ENCODE measurements at regions not wholly inside any gene's neighbourhood (a gene's known extent, or its start where the extent isn't known, plus 50 kb on each side); places are given as distances from the start of the nearest gene placed in this dataset.
"Not testable (repeated sequence)": the region's sequence is repeated elsewhere in the genome, so short reads cannot be mapped to it uniquely, and the experiment has no call there.

DNA sequence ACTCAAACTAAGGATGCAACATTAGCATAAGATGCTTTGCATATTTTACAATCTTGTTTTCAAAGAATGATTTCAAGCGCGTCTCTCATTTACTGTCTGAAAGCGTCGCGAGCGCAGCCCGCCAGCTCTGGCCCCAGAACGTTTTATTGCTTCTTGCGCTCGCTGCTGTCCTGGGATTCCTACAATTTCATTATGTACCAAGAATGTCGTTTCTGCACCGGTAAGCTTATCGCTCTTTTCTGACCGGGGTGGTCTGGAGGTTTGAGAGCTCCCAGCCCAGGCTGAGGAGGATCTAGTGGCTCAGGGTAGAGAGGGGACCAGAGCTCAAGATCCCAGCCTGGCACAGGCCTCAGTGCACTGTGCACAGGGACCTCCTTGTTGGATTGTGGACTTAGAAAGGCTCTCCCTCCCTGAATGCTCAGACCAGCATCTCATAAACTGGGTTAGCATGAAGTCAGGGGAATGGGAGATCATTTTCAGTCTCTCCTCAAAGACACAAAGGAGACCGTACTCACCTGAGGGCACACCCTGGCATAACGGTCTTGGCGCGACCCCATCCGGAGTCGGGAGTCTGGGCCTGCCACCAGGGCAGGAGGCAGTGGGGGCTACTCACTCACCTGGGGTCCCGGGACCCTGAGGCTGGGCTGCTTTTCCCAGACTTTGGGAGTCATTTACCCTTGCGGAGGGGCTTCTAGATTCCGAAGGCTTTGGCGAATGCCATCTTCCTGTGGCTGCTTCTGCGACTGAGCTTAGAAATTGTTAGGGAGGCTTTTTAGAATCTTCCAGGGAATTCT lies 817.4 kb downstream of the BRD1 start:
- no peaks in the 10 kb centered on the region for H3K27me3 ChIP-seq (ENCODE audit: low read depth, low read length)
- H3K4me3 ChIP-seq (ENCODE audit: low read depth in 1 of 2, low read length in 2 of 2): no peak overlapping the region
- no peaks in the 10 kb centered on the region for H3K9me3 ChIP-seq (ENCODE audit: control insufficient read depth in 1 of 2, low read length in 2 of 2)
- H3K4me1 ChIP-seq (ENCODE audit: control insufficient read depth in 1 of 2, insufficient read depth in 2 of 2, low read length in 2 of 2): no peaks in the 10 kb centered on the region
- no peak overlapping the region for H3K27ac ChIP-seq (ENCODE audit: low read length)
- no peaks in the 10 kb centered on the region for H3K36me3 ChIP-seq (ENCODE audit: control insufficient read depth in 1 of 2, insufficient read depth in 2 of 2, low read length in 2 of 2)

DNA sequence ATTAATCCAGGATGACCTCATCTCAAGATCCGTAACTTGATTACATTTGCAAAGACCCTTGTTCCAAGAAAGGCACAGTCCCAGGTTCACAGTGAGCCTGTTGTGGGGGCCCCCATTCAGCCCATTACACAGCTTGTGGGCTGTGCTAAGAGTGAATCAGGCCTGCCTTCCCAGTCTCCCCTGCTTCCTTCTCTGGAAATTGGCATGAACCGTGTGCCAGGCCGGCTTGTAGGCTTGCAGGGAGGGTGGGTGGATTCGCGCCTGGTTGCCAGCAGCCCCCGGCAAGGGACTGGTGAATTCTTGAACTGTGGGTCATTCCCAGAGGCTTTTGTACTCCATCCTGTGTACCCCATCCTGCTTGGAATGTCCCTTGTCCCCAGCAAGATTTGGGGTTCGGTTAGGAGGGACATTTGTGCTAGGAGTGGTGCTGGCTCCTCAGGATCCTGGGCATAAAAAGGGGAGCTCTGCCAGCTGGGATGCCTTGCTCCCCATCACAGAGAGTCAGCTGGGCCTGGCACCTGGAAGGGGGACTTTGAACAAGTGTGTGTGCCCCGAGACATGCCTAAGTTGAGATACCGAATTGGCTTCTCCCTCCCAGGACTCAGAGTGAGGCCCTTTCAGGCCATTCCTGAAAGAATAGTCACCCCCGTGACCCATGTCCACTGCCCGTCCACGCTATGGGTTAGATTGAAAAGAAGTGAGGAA lies 818.2 kb downstream of the BRD1 start:
- H3K9me3 ChIP-seq (ENCODE audit: control insufficient read depth in 1 of 2, low read length in 2 of 2): no peaks in the 10 kb centered on the region
- H3K27ac ChIP-seq (ENCODE audit: low read length): no peak overlapping the region
- H3K4me3 ChIP-seq (ENCODE audit: low read depth in 1 of 2, low read length in 2 of 2): no peak overlapping the region
- no peaks in the 10 kb centered on the region for H3K27me3 ChIP-seq (ENCODE audit: low read depth, low read length)
- H3K4me1 ChIP-seq (ENCODE audit: control insufficient read depth in 1 of 2, insufficient read depth in 2 of 2, low read length in 2 of 2): no peaks in the 10 kb centered on the region
- no peaks in the 10 kb centered on the region for H3K36me3 ChIP-seq (ENCODE audit: control insufficient read depth in 1 of 2, insufficient read depth in 2 of 2, low read length in 2 of 2)

DNA sequence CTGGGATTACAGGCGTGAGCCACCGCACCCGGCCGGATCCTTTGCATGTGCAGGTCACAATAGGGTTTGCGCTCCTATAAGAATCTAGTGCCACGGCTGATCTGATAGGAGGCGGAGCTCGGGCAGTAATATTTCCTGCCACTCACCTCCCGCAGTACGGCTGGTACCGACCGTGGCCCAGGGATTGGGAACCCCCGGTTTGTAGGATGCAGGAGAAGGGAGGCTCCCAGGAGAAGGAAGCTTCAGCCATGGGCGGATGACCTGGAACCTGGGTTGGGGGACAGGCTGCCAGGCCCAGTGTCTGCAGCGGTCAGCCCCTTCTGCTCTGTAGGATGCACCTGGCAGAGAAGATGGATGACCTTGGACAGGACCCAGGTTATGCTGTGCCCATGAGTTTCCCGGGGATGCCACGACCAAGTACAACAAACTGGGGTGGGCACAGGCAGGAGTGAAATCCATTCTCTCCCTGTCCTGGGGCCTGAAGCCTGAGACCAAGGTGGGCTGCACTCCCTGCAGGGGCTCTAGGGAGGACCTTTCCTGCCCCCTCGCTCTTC lies 818.9 kb downstream of the BRD1 start:
- peaks cover 0 to under 1% of the 10 kb centered on the region in 2 donors for H3K9me3 ChIP-seq (ENCODE audit: control insufficient read depth in 1 of 2, low read length in 2 of 2)
- H3K27ac ChIP-seq (ENCODE audit: low read length): no peak overlapping the region
- no peak overlapping the region for H3K4me3 ChIP-seq (ENCODE audit: low read depth in 1 of 2, low read length in 2 of 2)
- no peaks in the 10 kb centered on the region for H3K27me3 ChIP-seq (ENCODE audit: low read depth, low read length)
- H3K36me3 ChIP-seq (ENCODE audit: control insufficient read depth in 1 of 2, insufficient read depth in 2 of 2, low read length in 2 of 2): no peaks in the 10 kb centered on the region
- no peaks in the 10 kb centered on the region for H3K4me1 ChIP-seq (ENCODE audit: control insufficient read depth in 1 of 2, insufficient read depth in 2 of 2, low read length in 2 of 2)

DNA sequence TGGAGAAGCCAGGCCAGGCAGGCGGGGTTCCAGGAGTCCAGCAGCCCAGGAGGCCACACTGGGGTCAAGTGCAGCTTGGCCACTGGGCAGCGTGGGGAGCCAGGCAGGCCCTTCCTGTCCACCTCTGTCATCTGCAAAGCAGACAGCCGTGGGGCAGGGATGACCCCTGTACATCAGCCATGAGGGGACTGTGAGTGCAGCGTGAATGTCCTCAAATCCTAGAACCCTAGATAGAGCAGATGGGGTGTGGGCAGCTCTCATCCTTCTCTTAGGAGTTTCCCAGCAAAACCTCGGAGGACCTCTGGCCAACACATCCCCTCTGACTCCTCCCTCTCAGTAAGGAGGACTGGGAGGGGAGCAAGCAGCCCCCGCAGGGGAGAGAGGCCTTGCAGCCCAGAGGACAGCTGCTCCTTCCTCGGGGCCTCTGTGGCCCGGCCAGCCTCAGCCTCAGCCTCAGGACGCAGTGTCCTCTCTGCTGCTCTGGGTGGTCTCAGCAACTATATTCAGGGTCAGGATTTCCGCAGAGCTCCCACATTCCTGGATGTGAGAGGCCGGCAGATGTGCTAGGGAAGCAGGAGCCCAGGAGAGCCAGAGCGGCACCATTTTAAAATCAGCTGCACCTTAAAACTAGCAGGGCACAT lies 820.5 kb downstream of the BRD1 start:
- Histone ChIP-seq H3K4me1 (ENCODE audit: control insufficient read depth in 1 of 2, insufficient read depth in 2 of 2, low read length in 2 of 2) (no peaks in the 10 kb centered on the region), H3K27ac (ENCODE audit: low read length) (no peak overlapping the region), H3K9me3 (ENCODE audit: control insufficient read depth in 1 of 2, low read length in 2 of 2) (peaks cover 0 to 5% of the 10 kb centered on the region in 2 donors), H3K4me3 (ENCODE audit: low read depth in 1 of 2, low read length in 2 of 2) (no peak overlapping the region), H3K27me3 (ENCODE audit: low read depth, low read length) (no peaks in the 10 kb centered on the region), H3K36me3 (ENCODE audit: control insufficient read depth in 1 of 2, insufficient read depth in 2 of 2, low read length in 2 of 2) (no peaks in the 10 kb centered on the region)

DNA sequence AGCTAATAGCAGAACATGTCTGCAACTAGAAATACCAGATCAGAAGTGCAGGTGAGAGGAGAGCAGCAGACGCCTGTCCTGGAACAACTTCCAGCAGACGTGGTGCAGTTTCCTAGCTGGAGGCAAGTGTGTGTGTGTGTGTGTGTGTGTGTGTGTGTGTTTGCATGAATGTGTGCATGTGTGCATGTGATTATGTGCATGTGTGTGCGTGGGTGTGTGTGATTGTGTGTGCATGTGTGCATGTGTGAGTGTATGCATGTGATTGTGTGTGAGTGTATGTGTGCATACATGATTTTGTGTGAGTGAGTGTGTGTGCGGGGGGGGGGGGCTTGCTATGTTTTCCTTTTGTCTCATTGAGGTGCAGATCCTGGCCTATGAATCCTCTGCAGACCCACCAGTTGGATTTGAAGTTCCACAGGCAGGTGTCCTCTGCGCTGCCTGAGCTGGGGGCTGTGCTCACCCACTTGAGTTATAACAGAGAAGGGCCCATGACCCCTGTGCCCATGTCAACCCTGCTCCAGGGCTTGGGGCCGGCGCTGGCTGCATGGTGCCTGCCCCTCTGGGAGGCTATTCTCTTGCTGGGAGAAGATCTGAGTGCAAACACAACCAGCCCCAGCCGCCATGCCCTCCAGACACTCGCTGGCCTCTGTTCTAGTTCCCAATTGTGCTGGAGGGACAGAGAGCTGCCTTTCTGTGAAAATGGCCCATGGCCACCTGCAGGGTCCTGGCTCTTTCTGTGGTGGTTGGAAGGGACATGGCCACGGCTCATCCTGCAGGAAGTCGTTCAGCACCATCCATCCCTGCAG lies 821.3 kb downstream of the BRD1 start:
- Histone ChIP-seq H3K27ac (ENCODE audit: low read length) (no peak overlapping the region), H3K9me3 (ENCODE audit: control insufficient read depth in 1 of 2, low read length in 2 of 2) (peaks cover 0 to 11% of the 10 kb centered on the region in 2 donors), H3K27me3 (ENCODE audit: low read depth, low read length) (no peaks in the 10 kb centered on the region), H3K4me1 (ENCODE audit: control insufficient read depth in 1 of 2, insufficient read depth in 2 of 2, low read length in 2 of 2) (no peaks in the 10 kb centered on the region), H3K36me3 (ENCODE audit: control insufficient read depth in 1 of 2, insufficient read depth in 2 of 2, low read length in 2 of 2) (no peaks in the 10 kb centered on the region), H3K4me3 (ENCODE audit: low read depth in 1 of 2, low read length in 2 of 2) (no peak overlapping the region)

DNA sequence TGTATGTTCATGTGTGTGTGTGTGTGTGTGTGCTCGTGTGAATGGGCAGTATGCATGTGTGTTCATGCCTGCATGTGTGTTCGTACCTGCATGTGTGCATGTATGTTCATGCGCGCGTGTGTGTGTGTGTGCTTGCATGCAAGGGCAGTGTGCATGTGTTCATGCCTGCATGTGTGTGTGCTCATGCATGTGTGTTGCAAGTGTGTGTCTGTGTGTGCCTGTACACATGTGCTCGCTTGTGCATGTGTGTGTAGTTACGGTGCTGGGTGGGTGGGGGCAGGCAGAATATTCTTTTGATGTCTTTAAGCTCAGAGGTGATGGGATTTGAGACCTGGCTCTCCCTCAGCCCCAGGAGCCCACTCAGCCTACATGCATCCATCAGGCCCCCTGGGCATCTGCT lies 822.1 kb downstream of the BRD1 start:
- Histone ChIP-seq H3K4me3 (ENCODE audit: low read depth in 1 of 2, low read length in 2 of 2) (no peak overlapping the region), H3K27ac (ENCODE audit: low read length) (no peak overlapping the region), H3K27me3 (ENCODE audit: low read depth, low read length) (no peaks in the 10 kb centered on the region), H3K4me1 (ENCODE audit: control insufficient read depth in 1 of 2, insufficient read depth in 2 of 2, low read length in 2 of 2) (no peaks in the 10 kb centered on the region), H3K36me3 (ENCODE audit: control insufficient read depth in 1 of 2, insufficient read depth in 2 of 2, low read length in 2 of 2) (no peaks in the 10 kb centered on the region), H3K9me3 (ENCODE audit: control insufficient read depth in 1 of 2, low read length in 2 of 2) (peaks cover 0 to 11% of the 10 kb centered on the region in 2 donors)

DNA sequence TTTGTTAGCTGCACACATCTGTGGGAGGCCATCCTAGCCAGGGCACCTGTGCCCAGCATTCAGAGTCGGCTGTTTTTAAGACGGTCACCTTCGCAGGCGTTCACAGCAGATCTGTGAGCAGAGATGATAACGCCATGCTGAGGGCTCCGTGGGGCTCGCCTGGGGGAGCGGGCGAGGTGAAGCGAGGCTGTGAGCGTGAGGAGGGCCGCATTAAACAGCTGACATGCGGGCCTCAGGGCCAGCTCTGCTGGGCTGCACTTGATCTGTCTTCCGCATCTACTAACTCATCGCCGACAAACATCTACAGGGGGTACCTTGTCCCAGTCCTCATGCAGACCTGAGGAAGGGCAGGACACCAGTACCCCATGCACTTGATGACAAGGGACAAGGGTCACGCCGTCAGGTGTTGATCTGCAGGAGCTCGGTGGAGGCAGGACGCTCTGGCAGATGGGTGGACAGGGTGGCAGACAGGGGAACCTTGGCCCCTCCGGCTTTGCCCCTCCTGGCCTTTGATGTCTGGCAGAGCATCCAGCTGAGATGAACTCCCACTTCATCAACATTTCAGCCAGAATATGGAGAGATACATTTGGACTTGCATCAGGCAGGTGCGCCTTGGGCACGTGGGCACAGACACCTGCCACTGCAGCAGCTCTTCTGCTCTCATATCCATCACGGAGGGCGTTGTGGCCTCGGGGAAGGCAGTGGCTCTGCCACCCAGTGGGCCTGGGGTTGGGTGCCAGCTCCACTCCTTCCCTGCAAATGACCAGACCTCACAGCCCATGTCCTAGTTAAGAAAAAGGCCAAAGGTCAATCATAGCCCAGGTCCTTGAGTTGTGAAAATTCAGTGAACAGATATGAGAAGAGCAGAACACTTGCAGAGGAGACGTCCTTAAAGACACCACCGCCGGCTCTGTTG lies 822.9 kb downstream of the BRD1 start:
- H3K4me1 ChIP-seq (ENCODE audit: control insufficient read depth in 1 of 2, insufficient read depth in 2 of 2, low read length in 2 of 2): no peaks in the 10 kb centered on the region
- no peaks in the 10 kb centered on the region for H3K27me3 ChIP-seq (ENCODE audit: low read depth, low read length)
- H3K9me3 ChIP-seq (ENCODE audit: control insufficient read depth in 1 of 2, low read length in 2 of 2): peaks cover 0 to 13% of the 10 kb centered on the region in 2 donors
- H3K27ac ChIP-seq (ENCODE audit: low read length): no peak overlapping the region
- no peak overlapping the region for H3K4me3 ChIP-seq (ENCODE audit: low read depth in 1 of 2, low read length in 2 of 2)
- no peaks in the 10 kb centered on the region for H3K36me3 ChIP-seq (ENCODE audit: control insufficient read depth in 1 of 2, insufficient read depth in 2 of 2, low read length in 2 of 2)

DNA sequence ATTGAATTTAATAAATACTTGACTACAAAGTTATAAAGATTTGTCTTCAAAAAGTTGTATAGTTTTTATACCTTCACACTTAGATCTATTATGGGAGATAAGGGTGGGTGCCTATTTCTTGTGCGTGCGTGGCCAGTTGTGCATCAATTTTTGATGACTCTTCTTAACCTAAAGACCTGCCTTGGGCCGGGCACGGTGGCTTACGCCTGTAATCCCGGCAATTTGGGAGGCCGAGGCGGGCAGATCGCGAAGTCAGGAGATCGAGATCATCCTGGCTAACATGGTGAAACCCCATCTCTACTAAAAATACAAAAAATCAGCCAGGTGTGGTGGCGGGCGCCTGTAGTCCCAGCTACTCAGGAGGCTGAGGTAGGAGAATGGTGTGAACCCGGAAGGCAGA lies 830.1 kb downstream of the BRD1 start:
- H3K27ac ChIP-seq (ENCODE audit: low read length); H3K4me1 ChIP-seq (ENCODE audit: control insufficient read depth in 1 of 2, insufficient read depth in 2 of 2, low read length in 2 of 2); H3K9me3 ChIP-seq (ENCODE audit: control insufficient read depth in 1 of 2, low read length in 2 of 2); H3K27me3 ChIP-seq (ENCODE audit: low read depth, low read length); H3K4me3 ChIP-seq (ENCODE audit: low read depth in 1 of 2, low read length in 2 of 2); H3K36me3 ChIP-seq (ENCODE audit: control insufficient read depth in 1 of 2, insufficient read depth in 2 of 2, low read length in 2 of 2): not testable (repeated sequence)

DNA sequence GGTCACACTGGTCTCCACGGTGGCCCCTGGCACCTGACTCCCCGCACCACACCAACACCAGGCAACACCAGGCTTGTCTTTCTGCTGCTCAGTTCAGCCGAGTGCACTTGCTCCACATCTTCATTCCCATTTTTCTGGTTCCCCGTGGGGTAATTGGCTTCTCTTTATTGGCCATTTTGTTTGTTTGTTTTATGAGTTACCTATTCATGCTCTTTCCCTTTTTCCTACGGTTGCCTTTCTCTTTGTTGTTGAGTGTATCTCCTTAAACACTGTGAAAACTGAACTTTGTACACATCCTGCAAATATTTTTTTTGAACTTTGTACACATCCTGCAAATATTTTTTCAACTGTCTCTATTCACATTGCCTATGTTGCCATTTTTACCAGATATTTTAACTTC lies 834.0 kb downstream of the BRD1 start:
- H3K27me3 ChIP-seq (ENCODE audit: low read depth, low read length): no peaks in the 10 kb centered on the region
- H3K27ac ChIP-seq (ENCODE audit: low read length): no peak overlapping the region
- H3K4me1 ChIP-seq (ENCODE audit: control insufficient read depth in 1 of 2, insufficient read depth in 2 of 2, low read length in 2 of 2): no peaks in the 10 kb centered on the region
- no peaks in the 10 kb centered on the region for H3K9me3 ChIP-seq (ENCODE audit: control insufficient read depth in 1 of 2, low read length in 2 of 2)
- no peak overlapping the region for H3K4me3 ChIP-seq (ENCODE audit: low read depth in 1 of 2, low read length in 2 of 2)
- H3K36me3 ChIP-seq (ENCODE audit: control insufficient read depth in 1 of 2, insufficient read depth in 2 of 2, low read length in 2 of 2): no peaks in the 10 kb centered on the region

DNA sequence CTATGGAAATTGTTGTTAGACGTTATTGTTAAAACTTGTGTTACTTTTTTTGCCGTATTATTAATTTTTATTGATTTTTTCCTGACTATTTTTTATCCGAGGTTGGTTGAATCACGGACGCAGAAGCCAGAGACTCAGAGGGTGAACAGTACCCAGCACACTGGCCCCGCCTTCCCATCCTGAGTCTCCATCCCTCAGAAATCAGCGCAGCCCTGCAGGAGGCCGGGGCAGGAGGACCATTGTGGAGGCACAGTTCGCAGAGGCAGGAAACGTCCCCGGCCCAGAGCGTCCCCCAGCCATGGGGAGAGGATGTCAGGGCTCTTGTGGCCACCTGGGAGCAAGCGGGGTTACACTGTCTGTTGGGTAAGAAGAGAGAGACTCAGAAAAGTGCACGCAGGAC lies 843.0 kb downstream of the BRD1 start:
- Histone ChIP-seq H3K9me3 (ENCODE audit: control insufficient read depth in 1 of 2, low read length in 2 of 2) (no peaks in the 10 kb centered on the region), H3K4me1 (ENCODE audit: control insufficient read depth in 1 of 2, insufficient read depth in 2 of 2, low read length in 2 of 2) (no peaks in the 10 kb centered on the region), H3K4me3 (ENCODE audit: low read depth in 1 of 2, low read length in 2 of 2) (no peak overlapping the region), H3K27ac (ENCODE audit: low read length) (no peak overlapping the region), H3K36me3 (ENCODE audit: control insufficient read depth in 1 of 2, insufficient read depth in 2 of 2, low read length in 2 of 2) (no peaks in the 10 kb centered on the region), H3K27me3 (ENCODE audit: low read depth, low read length) (no peaks in the 10 kb centered on the region)

All from muscle layer of duodenum (tissue), 2 donors.